ENCODE measurements at regions not wholly inside any gene's neighbourhood (a gene's known extent, or its start where the extent isn't known, plus 50 kb on each side); places are given as distances from the start of the nearest gene placed in this dataset.

- H3K9me3 ChIP-seq (ENCODE audit: control extremely low read depth in 1 of 3, control insufficient read depth in 2 of 3, insufficient read depth in 1 of 3, low read length in 2 of 3), result peaks cover 0 to 3% (median 0%) of the 10 kb centered on the region in 3 donors
- H3K79me2 ChIP-seq (ENCODE audit: control insufficient read depth, insufficient read depth, low read length), result no peaks in the 10 kb centered on the region
- intact Hi-C loops (cut with micrococcal nuclease), result no loop called here
- H3K4me2 ChIP-seq (replicated peaks; ENCODE audit: low read depth, low read length, poor library complexity, severe bottlenecking), result no peak overlapping the region
- no CpG with 5 or more reads among the region's 3 CpGs for WGBS (ENCODE audit: insufficient coverage)
- H3K4me3 ChIP-seq (ENCODE audit: control extremely low read depth in 1 of 5, extremely low read depth in 1 of 5, insufficient read depth in 1 of 5, low read depth in 2 of 5, low read length in 4 of 5), result no peak overlapping the region
- CTCF ChIA-PET, result no interaction called here
- no peak overlapping the region for H2AFZ ChIP-seq (ENCODE audit: insufficient read depth, low read depth, low read length, poor library complexity, severe bottlenecking)
- Mint-ChIP-seq H3K4me1 (no peaks in the 10 kb centered on the region), H3K27me3 (no peaks in the 10 kb centered on the region), H3K27ac (no peak overlapping the region), H3K9me3 (ENCODE audit: insufficient read depth) (no peaks in the 10 kb centered on the region), H3K4me3 (no peak overlapping the region)
- no peaks in the 10 kb centered on the region for H3K4me1 ChIP-seq (ENCODE audit: control insufficient read depth in 2 of 2, insufficient read depth in 2 of 2, low read length in 2 of 2)
- H3K27ac ChIP-seq (ENCODE audit: low read length in 2 of 2), result no peak overlapping the region
- H3K36me3 ChIP-seq (replicated peaks in 1 of 2; ENCODE audit: control extremely low read depth in 1 of 2, control insufficient read depth in 1 of 2, extremely low read depth in 1 of 2, insufficient read depth in 2 of 2, low read length in 1 of 2), result no peaks in the 10 kb centered on the region
- H4K20me1 ChIP-seq (ENCODE audit: control insufficient read depth, insufficient read depth, low read length, poor library complexity, severe bottlenecking), result no peaks in the 10 kb centered on the region
- DNase-seq (no peak), ATAC-seq (ENCODE audit: low read depth) (no peak)
- TF ChIP-seq CTCF (IDR thresholded peaks at IDR 0.05), result no peak
- no peak for TF ChIP-seq EZH2 (IDR thresholded peaks at IDR 0.05; ENCODE audit: borderline replicate concordance, insufficient read depth, low read depth, low read length, poor library complexity, severe bottlenecking)
- no peak overlapping the region for H3K9ac ChIP-seq (ENCODE audit: low read length)
- no peaks in the 10 kb centered on the region for H3K27me3 ChIP-seq (replicated peaks in 1 of 4; ENCODE audit: control extremely low read depth in 1 of 4, control insufficient read depth in 3 of 4, insufficient read depth in 4 of 4, low read length in 3 of 4)
- POLR2A ChIA-PET, result no interaction called here
Measured at GRCh38 chr12:59122784-59123183, 202.5 kb upstream of the LRIG3 start.

- no peak overlapping the region for H3K4me3 ChIP-seq (ENCODE audit: control extremely low read depth in 1 of 5, extremely low read depth in 1 of 5, insufficient read depth in 1 of 5, low read depth in 2 of 5, low read length in 4 of 5)
- no peak overlapping the region for H3K27ac ChIP-seq (ENCODE audit: low read length in 2 of 2)
- WGBS (ENCODE audit: insufficient coverage), result no CpG with 5 or more reads among the region's 2 CpGs
- Mint-ChIP-seq H3K4me3 (no peak overlapping the region), H3K27me3 (no peaks in the 10 kb centered on the region), H3K27ac (no peak overlapping the region), H3K4me1 (no peaks in the 10 kb centered on the region), H3K9me3 (ENCODE audit: insufficient read depth) (no peaks in the 10 kb centered on the region)
- no peaks in the 10 kb centered on the region for H3K4me1 ChIP-seq (ENCODE audit: control insufficient read depth in 2 of 2, insufficient read depth in 2 of 2, low read length in 2 of 2)
- intact Hi-C loops (cut with micrococcal nuclease), result no loop called here
- no peak for DNase-seq
- ATAC-seq (ENCODE audit: low read depth), result no peak
- H3K27me3 ChIP-seq (replicated peaks in 1 of 4; ENCODE audit: control extremely low read depth in 1 of 4, control insufficient read depth in 3 of 4, insufficient read depth in 4 of 4, low read length in 3 of 4), result no peaks in the 10 kb centered on the region
- ChIA-PET POLR2A (no interaction called here), CTCF (no interaction called here)
- H3K4me2 ChIP-seq (replicated peaks; ENCODE audit: low read depth, low read length, poor library complexity, severe bottlenecking), result no peak overlapping the region
- H3K79me2 ChIP-seq (ENCODE audit: control insufficient read depth, insufficient read depth, low read length), result no peaks in the 10 kb centered on the region
- TF ChIP-seq CTCF (IDR thresholded peaks at IDR 0.05), result no peak
- no peak for TF ChIP-seq EZH2 (IDR thresholded peaks at IDR 0.05; ENCODE audit: borderline replicate concordance, insufficient read depth, low read depth, low read length, poor library complexity, severe bottlenecking)
- H3K36me3 ChIP-seq (replicated peaks in 1 of 2; ENCODE audit: control extremely low read depth in 1 of 2, control insufficient read depth in 1 of 2, extremely low read depth in 1 of 2, insufficient read depth in 2 of 2, low read length in 1 of 2), result no peaks in the 10 kb centered on the region
- no peak overlapping the region for H3K9ac ChIP-seq (ENCODE audit: low read length)
- H2AFZ ChIP-seq (ENCODE audit: insufficient read depth, low read depth, low read length, poor library complexity, severe bottlenecking), result no peak overlapping the region
- peaks cover 0 to 3% (median 0%) of the 10 kb centered on the region in 3 donors for H3K9me3 ChIP-seq (ENCODE audit: control extremely low read depth in 1 of 3, control insufficient read depth in 2 of 3, insufficient read depth in 1 of 3, low read length in 2 of 3)
- H4K20me1 ChIP-seq (ENCODE audit: control insufficient read depth, insufficient read depth, low read length, poor library complexity, severe bottlenecking), result no peaks in the 10 kb centered on the region
Measured at GRCh38 chr12:59121451-59121850, 201.1 kb upstream of the LRIG3 start.

Data from B cell (primary cell).